ENCODE measurements at regions not wholly inside any gene's neighbourhood (a gene's known extent, or its start where the extent isn't known, plus 50 kb on each side); places are given as distances from the start of the nearest gene placed in this dataset.

DNA sequence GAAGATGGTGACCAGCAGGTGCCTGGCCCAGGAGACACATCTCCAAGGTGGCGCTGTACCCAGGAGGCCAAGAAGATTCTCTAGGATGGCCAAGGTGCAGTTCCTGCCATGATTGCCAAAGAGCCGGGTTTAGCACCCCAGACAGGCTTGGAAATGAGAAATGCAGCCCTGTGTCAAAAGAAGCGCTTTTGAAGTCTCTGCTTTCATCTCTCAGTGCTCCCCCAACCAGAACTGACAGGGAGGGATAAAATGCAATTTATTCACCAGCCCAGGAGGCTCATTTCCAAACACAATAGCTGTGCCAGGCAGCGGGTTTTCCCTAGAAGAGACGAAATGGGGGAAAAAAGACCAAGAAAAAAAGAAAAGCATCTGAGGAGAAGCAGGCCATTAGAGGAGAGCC is 195.9 kb upstream of the NCAM1 start:
- no peaks in the 10 kb centered on the region for H3K9me3 ChIP-seq
- intact Hi-C loops (cut with DNase I; ENCODE audit: low total_unique reads) = no loop called here
- no peaks in the 10 kb centered on the region for H3K27me3 ChIP-seq
- DNase-seq = no peak
- no peak overlapping the region for H3K27ac ChIP-seq
- no peak for TF ChIP-seq POLR2A (IDR thresholded peaks at IDR 0.05)
- TF ChIP-seq, protein P1, sequence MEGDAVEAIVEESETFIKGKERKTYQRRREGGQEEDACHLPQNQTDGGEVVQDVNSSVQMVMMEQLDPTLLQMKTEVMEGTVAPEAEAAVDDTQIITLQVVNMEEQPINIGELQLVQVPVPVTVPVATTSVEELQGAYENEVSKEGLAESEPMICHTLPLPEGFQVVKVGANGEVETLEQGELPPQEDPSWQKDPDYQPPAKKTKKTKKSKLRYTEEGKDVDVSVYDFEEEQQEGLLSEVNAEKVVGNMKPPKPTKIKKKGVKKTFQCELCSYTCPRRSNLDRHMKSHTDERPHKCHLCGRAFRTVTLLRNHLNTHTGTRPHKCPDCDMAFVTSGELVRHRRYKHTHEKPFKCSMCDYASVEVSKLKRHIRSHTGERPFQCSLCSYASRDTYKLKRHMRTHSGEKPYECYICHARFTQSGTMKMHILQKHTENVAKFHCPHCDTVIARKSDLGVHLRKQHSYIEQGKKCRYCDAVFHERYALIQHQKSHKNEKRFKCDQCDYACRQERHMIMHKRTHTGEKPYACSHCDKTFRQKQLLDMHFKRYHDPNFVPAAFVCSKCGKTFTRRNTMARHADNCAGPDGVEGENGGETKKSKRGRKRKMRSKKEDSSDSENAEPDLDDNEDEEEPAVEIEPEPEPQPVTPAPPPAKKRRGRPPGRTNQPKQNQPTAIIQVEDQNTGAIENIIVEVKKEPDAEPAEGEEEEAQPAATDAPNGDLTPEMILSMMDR (IDR thresholded peaks at IDR 0.05) = no peak
- H3K36me3 ChIP-seq = no peaks in the 10 kb centered on the region
- peaks cover 0 to 6% of the 10 kb centered on the region in 2 donors for H3K4me1 ChIP-seq
- H3K4me3 ChIP-seq = no peak overlapping the region

DNA sequence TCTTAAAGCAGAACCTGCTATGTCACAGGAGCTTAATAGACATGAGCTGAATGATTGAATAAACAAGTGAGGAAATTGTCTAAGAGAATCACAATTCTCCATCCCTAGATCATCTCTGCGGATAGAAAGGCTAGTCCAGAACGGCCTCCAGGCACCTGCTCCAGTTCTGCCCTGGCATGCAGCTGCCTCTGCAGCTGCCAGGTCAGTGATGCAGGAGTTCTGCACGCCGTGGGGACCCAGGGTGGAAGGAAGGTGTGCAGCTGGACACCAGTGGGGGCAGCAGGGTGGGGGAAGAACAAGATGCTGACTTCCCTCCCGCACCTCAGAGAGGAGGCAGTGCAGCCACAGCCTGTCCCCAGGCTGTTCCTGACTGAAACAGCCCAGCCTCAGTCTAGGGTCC is 192.1 kb upstream of the NCAM1 start:
- H3K4me3 ChIP-seq = no peak overlapping the region
- intact Hi-C loops (cut with DNase I; ENCODE audit: low total_unique reads) = no loop called here

DNA sequence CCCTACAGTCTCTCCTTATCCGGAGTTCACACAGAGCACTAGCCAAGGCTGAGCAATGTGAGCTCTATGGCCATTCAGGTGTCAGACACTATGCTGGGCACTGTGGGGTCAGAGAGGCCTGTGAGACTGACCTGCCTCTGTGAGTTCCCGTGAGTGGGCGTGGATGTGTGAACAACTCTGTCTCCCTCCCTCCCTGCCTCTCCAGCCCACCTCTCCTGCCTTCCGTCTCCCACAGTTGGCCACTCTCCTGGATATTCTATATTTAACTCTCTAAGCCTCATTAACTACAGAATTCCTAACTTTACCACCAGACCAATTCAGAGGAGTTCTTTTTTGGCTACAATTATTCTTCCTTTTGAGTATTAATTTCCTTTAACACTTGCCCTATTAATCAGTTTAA is 191.6 kb upstream of the NCAM1 start:
- no peak for TF ChIP-seq POLR2A (IDR thresholded peaks at IDR 0.05)
- TF ChIP-seq, protein P1 (IDR thresholded peaks at IDR 0.05) = no peak
- no peaks in the 10 kb centered on the region for H3K27me3 ChIP-seq
- peak overlapping the region in 1 of 2 donors; percentile 52 for H3K27ac ChIP-seq
- DNase-seq = no peak
- no peak overlapping the region for H3K4me3 ChIP-seq
- no peaks in the 10 kb centered on the region for H3K36me3 ChIP-seq
- no peaks in the 10 kb centered on the region for H3K9me3 ChIP-seq
- intact Hi-C loops (cut with DNase I; ENCODE audit: low total_unique reads) = no loop called here
- no peaks in the 10 kb centered on the region for H3K4me1 ChIP-seq

More for the DNA sequence above, 192.1 kb upstream of the NCAM1 start:
- DNase-seq = no peak
- no peak overlapping the region for H3K27ac ChIP-seq
- H3K4me1 ChIP-seq = no peaks in the 10 kb centered on the region
- no peaks in the 10 kb centered on the region for H3K9me3 ChIP-seq
- H3K36me3 ChIP-seq = no peaks in the 10 kb centered on the region
- H3K27me3 ChIP-seq = no peaks in the 10 kb centered on the region
- no peak for TF ChIP-seq POLR2A (IDR thresholded peaks at IDR 0.05)
- TF ChIP-seq, protein P1 (IDR thresholded peaks at IDR 0.05) = no peak

DNA sequence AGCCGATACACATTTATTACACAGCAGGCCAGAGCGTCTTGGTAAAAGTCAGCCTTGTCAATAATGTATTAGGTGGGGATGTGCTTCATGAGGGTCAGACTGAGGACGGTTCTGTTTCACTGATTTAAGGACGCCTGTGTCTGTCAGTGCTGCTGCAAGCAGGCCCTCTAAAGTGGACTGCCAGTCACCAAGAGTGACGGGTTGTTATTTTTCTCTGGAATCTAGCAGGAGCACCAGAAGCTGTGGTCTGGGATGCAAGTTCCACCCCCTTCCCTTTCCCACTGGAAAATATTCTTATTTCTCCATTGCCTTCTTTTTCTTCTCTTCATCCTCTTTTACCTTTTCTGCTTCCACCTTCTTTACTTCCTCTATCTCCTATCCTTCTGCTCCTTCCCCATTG is 191.2 kb upstream of the NCAM1 start:
- no peak for DNase-seq
- H3K9me3 ChIP-seq = no peaks in the 10 kb centered on the region
- H3K27me3 ChIP-seq = no peaks in the 10 kb centered on the region
- no peaks in the 10 kb centered on the region for H3K36me3 ChIP-seq
- TF ChIP-seq POLR2A (IDR thresholded peaks at IDR 0.05) = no peak
- TF ChIP-seq, protein P1 (IDR thresholded peaks at IDR 0.05) = no peak
- H3K4me3 ChIP-seq = no peak overlapping the region
- intact Hi-C loops (cut with DNase I; ENCODE audit: low total_unique reads) = no loop called here
- peak overlapping the region in 1 of 2 donors; percentile 52 for H3K27ac ChIP-seq
- no peaks in the 10 kb centered on the region for H3K4me1 ChIP-seq

DNA sequence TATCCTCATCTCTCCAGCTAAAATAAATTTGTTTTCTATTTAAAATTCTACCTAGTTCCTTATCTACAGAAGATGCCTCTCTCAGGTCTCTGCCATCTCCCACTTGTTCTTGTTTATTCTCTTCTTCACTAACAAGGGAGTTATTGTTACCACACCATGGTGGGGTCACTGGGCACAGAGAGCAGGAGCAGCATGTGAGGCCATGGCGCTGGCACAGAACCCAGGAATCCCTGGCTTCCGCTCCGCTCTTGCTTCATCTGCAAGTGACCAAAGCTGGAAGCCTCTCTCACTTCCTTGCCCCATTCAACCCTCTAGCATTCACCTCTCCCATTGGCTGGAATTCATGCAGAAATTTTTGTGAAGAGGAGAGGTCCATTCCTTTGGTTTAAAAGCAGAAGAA is 190.7 kb upstream of the NCAM1 start:
- Histone ChIP-seq H3K27me3 (no peaks in the 10 kb centered on the region), H3K9me3 (no peaks in the 10 kb centered on the region), H3K36me3 (no peaks in the 10 kb centered on the region), H3K27ac (peak overlapping the region in 1 of 2 donors; percentile 52), H3K4me3 (no peak overlapping the region), H3K4me1 (no peaks in the 10 kb centered on the region)
- intact Hi-C loops (cut with DNase I; ENCODE audit: low total_unique reads) = no loop called here
- no peak for TF ChIP-seq POLR2A (IDR thresholded peaks at IDR 0.05)
- TF ChIP-seq, protein P1 (IDR thresholded peaks at IDR 0.05) = no peak
- DNase-seq = no peak
